Sciatic nerve (tissue), 2 donors: ENCODE measurements at regions not wholly inside any gene's neighbourhood (a gene's known extent, or its start where the extent isn't known, plus 50 kb on each side); places are given as distances from the start of the nearest gene placed in this dataset.
A peak's percentile ranks its signal among the peaks of the same experiment; 100 is the strongest.

ENCODE experiments used
- ATAC-seq: fragments of 200-7000 bp; cut with Tn5 transposase; one replicate; pipeline ENCODE4 v1.9.1; 2020; ENCODE audit warnings: mild to moderate bottlenecking, moderate library complexity
- DNase-seq: peaks from one replicate; pipeline ENCODE4 v3.0.0-alpha.2; 2020; ENCODE audit warnings: low spot score
- intact Hi-C: fragments of 100-400 bp; cut with DNase I; formaldehyde crosslinking; loops from one replicate; pipeline ENCODE4 v1.14.2; 2022
- donor health status: DM: no; HTN: no; CAD: no.
- donor health status: DM: no; HTN: no; CAD: no.

DNA sequence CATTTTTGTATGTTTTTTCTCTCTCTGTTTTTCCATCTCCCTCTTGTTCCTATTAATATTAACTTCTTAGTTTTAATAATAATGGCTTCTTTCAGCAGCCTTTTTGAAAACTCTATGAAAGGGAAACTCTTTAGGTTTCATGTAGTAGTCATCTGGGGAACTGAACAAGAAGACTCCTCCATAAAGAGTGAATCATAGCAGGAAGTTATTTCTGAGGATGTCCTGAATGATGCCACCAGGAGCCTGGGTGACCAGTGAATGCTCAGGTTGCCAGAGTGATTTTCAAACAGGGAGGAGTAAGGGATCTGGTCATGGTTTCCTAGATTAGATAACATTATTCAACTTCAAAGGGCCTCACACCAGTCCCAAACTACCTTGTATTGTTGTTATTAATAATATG lies 212.8 kb upstream of the PDE5A start:
- ATAC-seq (no peak), DNase-seq (no peak)
- intact Hi-C loops, result no loop called here

- intact Hi-C loops, result no loop called here
- DNase-seq (no peak), ATAC-seq (no peak)
Measured at GRCh38 chr4:119835613-119835910, 207.0 kb upstream of the PDE5A start.

DNA sequence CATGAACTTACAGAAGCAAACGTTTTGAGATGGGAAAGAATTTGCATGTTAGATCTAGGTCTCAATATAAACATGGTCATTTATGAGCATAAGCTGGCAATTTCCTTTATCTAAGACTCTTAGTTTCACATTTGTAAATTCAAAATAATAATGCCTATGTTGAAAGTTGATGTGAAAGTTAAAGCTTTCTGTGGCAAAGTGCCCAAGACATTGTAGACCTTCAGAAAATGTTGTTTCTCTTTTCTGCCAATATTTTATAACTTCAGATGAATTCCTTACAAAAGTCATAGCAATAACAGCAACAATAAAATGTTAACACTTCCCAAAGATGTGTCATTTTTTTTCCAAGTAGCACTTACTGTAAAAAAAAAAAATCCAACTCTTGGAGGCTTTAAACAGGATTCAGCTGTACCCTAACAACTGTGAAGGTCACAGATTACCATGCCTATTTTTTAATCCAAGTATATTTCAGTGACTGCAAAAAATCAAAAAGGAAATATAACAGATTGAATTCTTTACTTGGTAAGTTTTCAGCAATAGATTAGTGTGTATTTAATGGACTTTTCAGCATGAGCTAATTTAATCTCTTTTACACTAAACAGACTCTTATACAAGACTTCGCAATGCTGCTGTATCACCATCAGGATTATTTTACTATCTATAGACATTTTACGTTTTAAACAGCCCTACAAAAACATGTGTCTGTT lies 206.5 kb upstream of the PDE5A start:
- no peak for DNase-seq
- ATAC-seq, result no peak
- intact Hi-C loops, result no loop called here

- peak; percentile 71 for ATAC-seq
- intact Hi-C loops, result no loop called here
- no peak for DNase-seq
Measured at GRCh38 chr4:119833611-119834010, 205.0 kb upstream of the PDE5A start.

GRCh38 chr4:119832776-119833175 lies 204.2 kb upstream of the PDE5A start:
- intact Hi-C loops, result no loop called here

DNA sequence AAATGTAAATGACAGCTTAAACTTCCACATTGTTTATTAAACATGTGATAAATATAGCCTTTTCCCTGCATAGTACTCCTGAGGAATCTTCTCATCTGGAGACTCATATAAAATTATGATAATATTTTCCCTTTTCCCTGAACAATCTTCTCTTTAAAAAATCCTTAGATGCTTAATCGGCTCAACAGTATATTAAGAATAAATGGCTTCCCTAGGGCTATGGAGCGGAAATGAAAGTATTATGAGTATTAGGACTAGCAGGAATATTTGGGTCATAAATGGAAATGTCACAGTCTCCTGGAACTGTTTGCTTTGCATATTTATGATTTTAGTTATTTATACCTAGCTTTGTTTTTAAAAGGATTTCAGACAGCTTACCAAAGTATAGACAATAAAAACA lies 200.7 kb upstream of the PDE5A start:
- intact Hi-C loops, result no loop called here
- no peak for DNase-seq
- no peak for ATAC-seq

More at GRCh38 chr4:119832776-119833175, 204.2 kb upstream of the PDE5A start:
- no peak for DNase-seq
- ATAC-seq, result no peak

GRCh38 chr4:119825696-119826095 lies 197.1 kb upstream of the PDE5A start:
- no peak for DNase-seq

GRCh38 chr4:119823891-119824290 lies 195.3 kb upstream of the PDE5A start:
- DNase-seq (no peak), ATAC-seq (no peak)
- intact Hi-C loops, result no loop called here

More at GRCh38 chr4:119825696-119826095, 197.1 kb upstream of the PDE5A start:
- ATAC-seq, result no peak
- intact Hi-C loops, result no loop called here

DNA sequence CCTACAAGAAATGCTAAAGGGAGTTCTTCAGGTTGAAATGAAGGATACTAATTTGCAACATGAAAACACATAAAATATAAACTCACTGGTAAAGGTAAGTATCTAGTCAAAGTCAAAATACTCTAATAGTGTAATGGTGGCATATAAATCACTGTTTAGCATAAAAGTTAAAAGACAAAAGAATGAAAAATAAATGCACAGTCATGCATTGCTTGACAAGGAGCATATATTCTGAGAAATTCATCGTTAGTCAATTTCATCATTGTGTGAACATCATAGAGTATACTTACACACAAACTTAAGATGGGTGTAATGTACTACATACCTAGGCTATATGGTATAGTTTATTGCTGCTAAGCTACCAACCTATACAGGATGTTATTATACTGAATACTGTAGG lies 194.4 kb upstream of the PDE5A start:
- DNase-seq (no peak), ATAC-seq (no peak)
- intact Hi-C loops, result no loop called here

GRCh38 chr4:119816473-119816872 lies 187.9 kb upstream of the PDE5A start:
- intact Hi-C loops, result no loop called here
- no peak for ATAC-seq
- no peak for DNase-seq

DNA sequence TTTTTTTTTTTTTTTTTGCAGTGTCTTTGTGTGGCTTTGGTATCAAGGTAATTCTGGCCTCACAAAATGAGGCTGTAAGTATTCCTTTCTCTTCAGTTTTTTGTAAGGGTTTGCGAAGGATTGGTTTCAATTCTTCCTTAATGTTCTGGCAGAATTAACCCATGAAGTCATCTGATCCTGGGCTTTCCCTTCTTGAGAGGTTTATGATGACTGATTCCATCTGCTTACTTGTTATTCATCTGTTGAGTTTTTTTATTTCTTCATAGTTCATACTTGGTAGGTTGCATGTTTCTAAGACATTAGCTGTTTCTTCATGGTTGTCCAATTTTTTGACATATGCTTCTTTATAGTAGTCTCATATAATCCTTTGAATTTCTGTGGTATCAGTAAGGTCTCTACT lies 181.4 kb upstream of the PDE5A start:
- ATAC-seq (no peak), DNase-seq (no peak)
- intact Hi-C loops, result no loop called here

- intact Hi-C loops, result no loop called here
- ATAC-seq (no peak), DNase-seq (no peak)
Measured at GRCh38 chr4:119804404-119804803, 175.8 kb upstream of the PDE5A start.

DNA sequence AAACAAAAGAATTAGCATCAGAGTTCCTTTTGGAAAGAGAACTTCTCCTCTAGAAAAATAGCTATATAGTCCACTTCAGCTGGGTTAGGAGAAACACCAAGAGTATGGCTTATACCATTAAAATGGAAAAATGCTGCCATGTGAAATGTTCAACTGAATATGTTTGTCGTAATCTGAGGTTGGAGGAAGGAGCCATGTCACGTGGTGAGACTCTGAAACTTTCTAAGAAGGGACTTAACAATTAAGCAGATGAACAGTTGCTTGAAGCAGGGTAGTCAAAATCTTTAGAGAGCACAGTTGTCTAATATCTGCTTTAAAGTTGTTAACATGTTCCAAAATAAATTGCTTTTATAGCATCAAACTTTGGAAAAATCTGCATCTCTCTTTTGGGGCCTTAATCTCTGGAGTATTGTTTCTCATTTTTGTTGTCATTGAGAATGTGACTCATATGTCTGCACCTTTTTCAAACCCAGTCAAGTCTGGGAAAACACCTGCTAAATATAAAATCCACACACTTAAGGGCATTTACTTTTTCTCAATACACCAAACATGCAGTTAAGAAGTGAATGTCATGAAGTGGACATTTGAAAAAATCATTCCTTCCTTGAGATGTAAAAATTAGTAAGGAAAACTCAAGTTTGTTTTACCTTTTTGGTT lies 168.8 kb upstream of the PDE5A start:
- DNase-seq (no peak), ATAC-seq (no peak)
- intact Hi-C loops, result no loop called here

DNA sequence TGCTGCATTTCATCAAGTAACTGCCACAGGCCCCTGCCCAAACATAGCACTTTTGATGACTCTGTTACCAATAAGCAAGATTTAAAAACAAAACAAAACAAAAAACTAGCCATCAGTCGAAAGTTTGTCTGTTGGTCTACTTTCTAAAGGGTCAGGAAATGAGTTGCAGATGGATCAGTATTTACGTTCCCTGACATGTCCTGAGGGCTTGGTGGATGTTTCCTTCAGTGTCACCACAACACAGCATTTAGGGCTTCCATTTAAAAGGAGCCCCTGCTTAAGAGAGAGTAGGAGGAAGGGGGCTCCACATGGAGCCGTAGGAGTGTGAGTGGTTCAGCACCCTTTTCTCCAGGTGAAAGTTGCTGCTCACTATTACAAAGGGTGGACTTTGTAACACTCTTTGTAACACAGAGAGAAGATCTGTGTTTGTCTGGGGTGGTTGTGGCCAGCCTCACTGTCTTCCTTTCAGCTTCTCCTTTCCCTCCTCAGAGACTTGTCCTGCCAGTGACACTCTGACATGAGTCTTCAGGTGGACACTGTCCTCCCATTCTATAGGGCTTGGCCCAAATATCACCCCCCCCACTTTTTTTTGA lies 167.5 kb upstream of the PDE5A start:
- intact Hi-C loops, result no loop called here
- no peak for ATAC-seq
- no peak for DNase-seq

DNA sequence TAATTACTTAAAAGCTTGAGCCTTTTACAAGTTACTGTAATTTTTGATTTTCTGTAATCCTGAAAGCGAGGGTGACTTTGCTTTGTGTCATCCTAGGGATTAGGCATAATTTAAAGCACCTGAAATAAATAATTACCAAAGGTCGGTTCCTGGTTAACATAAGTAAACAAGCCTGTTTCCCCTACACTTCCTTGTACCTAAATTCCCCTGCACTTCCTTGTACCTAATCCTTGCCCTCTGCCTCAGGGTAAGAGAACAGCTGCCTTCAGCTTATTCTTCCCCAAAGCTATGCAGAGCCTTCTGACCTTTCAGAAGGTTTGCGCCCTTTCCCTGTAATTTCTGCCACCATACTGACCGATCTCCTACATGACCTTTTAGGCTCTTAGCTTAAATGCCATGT lies 166.1 kb upstream of the PDE5A start:
- intact Hi-C loops, result no loop called here
- no peak for DNase-seq
- ATAC-seq, result no peak

DNA sequence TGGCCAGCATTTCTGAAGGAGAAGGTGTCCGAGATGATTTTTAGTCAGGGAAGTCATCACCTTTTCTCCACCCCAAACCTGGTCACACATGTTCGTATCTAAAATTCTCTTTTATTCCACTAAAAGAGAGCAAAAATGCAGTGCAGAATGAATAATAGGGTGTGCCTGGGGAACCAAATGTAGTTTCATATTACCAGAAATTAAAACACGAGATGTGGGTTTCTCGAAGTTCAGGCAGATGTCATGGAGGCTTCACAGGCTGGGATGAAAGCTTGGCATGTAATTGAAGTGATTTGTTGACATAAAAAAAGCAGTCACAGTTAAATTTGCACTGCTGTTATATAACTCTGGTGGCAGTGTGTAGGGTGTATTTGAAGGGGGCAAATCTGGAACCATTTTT lies 165.5 kb upstream of the PDE5A start:
- intact Hi-C loops, result no loop called here
- DNase-seq, result no peak
- ATAC-seq, result no peak

DNA sequence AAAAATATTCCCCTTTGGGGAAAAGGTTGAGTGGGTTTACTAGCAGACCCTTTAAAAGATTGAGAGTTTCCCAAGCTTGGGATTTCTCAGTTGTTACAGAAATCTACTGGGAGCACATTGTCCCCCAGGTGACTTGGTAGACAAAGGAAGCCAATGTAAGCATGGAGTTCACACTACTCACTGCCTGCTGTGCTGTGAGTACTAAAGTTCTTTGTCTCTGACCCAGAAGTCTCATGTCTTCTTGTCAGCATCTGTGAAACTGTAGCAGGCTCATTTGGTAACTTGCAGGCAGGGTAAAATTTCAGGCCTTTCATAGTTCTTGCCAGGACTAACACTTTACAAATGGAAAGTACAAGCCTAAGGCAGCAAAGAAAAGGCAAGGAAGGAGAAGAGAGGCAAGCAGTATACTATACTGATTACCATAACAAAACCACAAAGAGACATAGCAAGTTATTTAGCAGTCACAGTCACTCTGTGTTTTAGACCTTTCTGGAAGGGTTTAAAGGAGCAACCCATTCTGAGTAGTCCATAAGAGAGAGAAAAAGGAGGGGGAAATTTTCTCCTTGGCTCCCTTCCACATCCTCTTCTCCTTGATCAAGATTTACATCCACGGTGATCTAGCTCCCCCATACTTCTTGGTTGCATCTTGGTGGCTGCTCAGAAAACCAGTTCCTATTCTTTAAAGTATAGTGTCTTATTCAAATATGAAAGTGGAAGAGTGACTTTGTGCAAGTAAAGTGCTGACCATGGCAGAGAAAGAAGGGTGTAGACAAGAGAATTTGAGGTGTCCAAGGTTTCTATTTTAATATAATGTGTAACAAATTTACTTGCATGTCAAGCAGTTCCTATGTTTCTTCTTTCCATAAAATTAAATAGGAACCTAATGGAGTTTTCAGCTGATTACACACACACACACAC lies 160.0 kb upstream of the PDE5A start:
- intact Hi-C loops, result no loop called here
- DNase-seq (no peak), ATAC-seq (no peak)

DNA sequence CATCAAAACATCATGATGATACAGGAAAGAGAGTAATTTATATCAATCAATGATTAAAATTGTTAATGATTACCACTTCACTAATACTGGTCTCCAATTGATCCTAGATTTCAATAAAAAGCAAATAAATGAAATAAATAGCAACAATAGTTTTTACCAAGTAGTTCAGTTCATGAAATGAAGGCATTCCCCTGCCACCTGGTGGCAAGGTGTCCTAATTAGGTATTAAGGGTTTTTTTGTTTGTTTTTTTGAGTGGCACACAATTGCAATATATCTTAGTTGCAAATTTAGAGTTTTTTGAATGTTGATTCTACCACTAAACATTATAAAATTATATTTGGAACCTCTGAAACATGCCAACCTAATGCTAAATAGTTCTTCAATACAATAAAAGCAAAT lies 157.4 kb upstream of the PDE5A start:
- ATAC-seq (no peak), DNase-seq (peak; percentile 54)
- intact Hi-C loops, result no loop called here

GRCh38 chr4:119783189-119783983 lies 154.8 kb upstream of the PDE5A start:
- intact Hi-C loops, result no loop called here
- DNase-seq (no peak), ATAC-seq (no peak)
